NB4 (cell line): ENCODE measurements at regions not wholly inside any gene's neighbourhood (a gene's known extent, or its start where the extent isn't known, plus 50 kb on each side); places are given as distances from the start of the nearest gene placed in this dataset.

Source experiments
- DNase-seq: peaks from one replicate; pipeline ENCODE4 v3.0.0; 2010; ENCODE audit warnings: low read depth
- H3K4me3 ChIP-seq: one replicate; pipeline ENCODE4 v1.5.1; 2011; ENCODE audit warnings: mild to moderate bottlenecking, low read depth, low read length, moderate library complexity
- MYC ChIP-seq: IDR thresholded peaks from 2 replicates; pipeline ENCODE4 v1.6.1; 2011; ENCODE audit warnings: low read depth, low read length
- POLR2A ChIP-seq: IDR thresholded peaks from 2 replicates; pipeline ENCODE4 v1.6.1; 2011; ENCODE audit warnings: mild to moderate bottlenecking; ENCODE audit not compliant: insufficient read length; ENCODE audit errors: extremely low read depth
- TF ChIP-seq, protein P1 (sequence below): IDR thresholded peaks from one replicate; pipeline ENCODE4 v1.5.1; 2012; ENCODE audit warnings: low read depth, low read length
- TF ChIP-seq, protein P2 (sequence below): IDR thresholded peaks from 2 replicates; pipeline ENCODE4 v1.6.1; 2011; ENCODE audit warnings: low read depth, low read length

- TF ChIP-seq POLR2A: no peak
- TF ChIP-seq, protein P1, sequence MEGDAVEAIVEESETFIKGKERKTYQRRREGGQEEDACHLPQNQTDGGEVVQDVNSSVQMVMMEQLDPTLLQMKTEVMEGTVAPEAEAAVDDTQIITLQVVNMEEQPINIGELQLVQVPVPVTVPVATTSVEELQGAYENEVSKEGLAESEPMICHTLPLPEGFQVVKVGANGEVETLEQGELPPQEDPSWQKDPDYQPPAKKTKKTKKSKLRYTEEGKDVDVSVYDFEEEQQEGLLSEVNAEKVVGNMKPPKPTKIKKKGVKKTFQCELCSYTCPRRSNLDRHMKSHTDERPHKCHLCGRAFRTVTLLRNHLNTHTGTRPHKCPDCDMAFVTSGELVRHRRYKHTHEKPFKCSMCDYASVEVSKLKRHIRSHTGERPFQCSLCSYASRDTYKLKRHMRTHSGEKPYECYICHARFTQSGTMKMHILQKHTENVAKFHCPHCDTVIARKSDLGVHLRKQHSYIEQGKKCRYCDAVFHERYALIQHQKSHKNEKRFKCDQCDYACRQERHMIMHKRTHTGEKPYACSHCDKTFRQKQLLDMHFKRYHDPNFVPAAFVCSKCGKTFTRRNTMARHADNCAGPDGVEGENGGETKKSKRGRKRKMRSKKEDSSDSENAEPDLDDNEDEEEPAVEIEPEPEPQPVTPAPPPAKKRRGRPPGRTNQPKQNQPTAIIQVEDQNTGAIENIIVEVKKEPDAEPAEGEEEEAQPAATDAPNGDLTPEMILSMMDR: no peak
- TF ChIP-seq, protein P2, sequence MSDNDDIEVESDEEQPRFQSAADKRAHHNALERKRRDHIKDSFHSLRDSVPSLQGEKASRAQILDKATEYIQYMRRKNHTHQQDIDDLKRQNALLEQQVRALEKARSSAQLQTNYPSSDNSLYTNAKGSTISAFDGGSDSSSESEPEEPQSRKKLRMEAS: no peak
- TF ChIP-seq MYC: no peak
- DNase-seq: no peak
- H3K4me3 ChIP-seq: no peak overlapping the region
Measured at GRCh38 chr13:53873558-53873957, 844.9 kb downstream of the OLFM4 start.

DNA sequence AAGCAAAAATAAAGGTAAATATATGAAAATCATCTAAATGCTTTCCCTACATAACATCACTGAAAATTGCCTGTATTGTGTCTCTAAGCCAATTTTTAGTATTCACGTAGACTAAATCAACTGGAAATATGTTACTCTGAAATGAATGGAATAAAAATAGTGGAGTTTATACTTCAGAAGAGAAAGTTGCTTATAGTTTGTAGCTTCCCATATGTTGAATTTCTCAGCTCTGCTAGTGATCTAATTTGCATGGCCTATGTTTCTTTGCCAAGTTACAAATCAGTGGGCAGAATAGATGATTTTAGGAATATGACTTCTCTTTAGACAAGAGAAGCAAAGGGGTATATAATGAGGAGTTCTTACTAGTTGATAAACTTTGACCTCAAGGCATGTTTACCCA is 850.2 kb downstream of the OLFM4 start:
- DNase-seq: no peak

GRCh38 chr13:53885997-53886396 is 857.4 kb downstream of the OLFM4 start:
- H3K4me3 ChIP-seq: no peak overlapping the region
- TF ChIP-seq MYC (no peak), POLR2A (no peak)
- TF ChIP-seq, protein P2: no peak
- TF ChIP-seq, protein P1: no peak
- no peak for DNase-seq

More for the DNA sequence above, 850.2 kb downstream of the OLFM4 start:
- no peak overlapping the region for H3K4me3 ChIP-seq
- no peak for TF ChIP-seq MYC
- TF ChIP-seq, protein P2: no peak
- TF ChIP-seq POLR2A: no peak
- TF ChIP-seq, protein P1: no peak

GRCh38 chr13:53890696-53891095 is 862.1 kb downstream of the OLFM4 start:
- no peak overlapping the region for H3K4me3 ChIP-seq
- TF ChIP-seq, protein P1: no peak
- TF ChIP-seq, protein P2: no peak
- TF ChIP-seq POLR2A (no peak), MYC (no peak)
- no peak for DNase-seq

DNA sequence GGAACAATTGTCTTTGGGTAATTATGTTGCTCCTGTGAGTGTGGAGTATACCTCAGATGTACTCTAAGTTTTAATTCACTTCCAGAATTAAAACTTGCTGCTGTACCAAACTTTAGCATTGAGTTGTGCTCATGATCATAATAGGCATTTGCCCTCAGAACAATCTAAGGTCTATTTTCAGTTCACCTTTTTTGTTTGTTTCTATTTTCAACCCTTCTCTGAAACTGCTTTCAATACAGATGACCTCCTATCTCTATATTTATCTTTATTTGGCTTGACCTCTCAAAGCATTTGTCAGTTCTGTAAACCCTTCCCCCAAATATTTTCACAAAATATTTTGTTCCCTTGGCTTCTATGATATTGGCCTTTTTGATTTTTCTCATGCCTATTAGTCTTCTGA is 873.0 kb downstream of the OLFM4 start:
- TF ChIP-seq, protein P1: no peak
- TF ChIP-seq, protein P2: no peak
- no peak for TF ChIP-seq POLR2A
- no peak for TF ChIP-seq MYC
- no peak overlapping the region for H3K4me3 ChIP-seq
- DNase-seq: no peak
